ENCODE measurements at regions not wholly inside any gene's neighbourhood (a gene's known extent, or its start where the extent isn't known, plus 50 kb on each side); places are given as distances from the start of the nearest gene placed in this dataset.
A peak's percentile ranks its signal among the peaks of the same experiment; 100 is the strongest.

- TF ChIP-seq CTCF (IDR thresholded peaks at IDR 0.05) (no peak), ZFX (IDR thresholded peaks at IDR 0.05; ENCODE audit: borderline replicate concordance) (no peak)
Observed at GRCh38 chr1:190579552-190580193, 102.0 kb upstream of the BRINP3 start.

DNA sequence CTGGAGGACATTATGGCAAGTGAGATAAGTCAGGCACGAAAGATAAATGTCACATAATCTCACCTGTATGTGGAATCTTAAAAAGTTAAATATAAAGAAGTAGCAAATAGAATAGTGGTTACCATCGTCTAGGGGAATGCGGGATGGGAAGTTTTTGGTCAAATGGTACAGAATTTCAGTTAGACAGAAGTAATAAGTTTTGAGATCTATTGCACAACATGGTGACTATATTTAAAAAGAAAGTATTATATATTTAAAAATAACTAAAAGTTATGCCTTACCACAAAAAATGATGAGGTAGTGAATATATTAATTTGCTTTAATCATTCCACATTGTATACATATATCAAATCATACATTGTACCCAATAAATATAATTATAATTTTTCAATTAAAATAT is 106.2 kb upstream of the BRINP3 start:
- TF ChIP-seq ZFX (IDR thresholded peaks at IDR 0.05; ENCODE audit: borderline replicate concordance) (no peak), CTCF (IDR thresholded peaks at IDR 0.05) (no peak)
- no peak overlapping the region for H3K27ac ChIP-seq

More at GRCh38 chr1:190579552-190580193, 102.0 kb upstream of the BRINP3 start:
- no peak overlapping the region for H3K27ac ChIP-seq

- TF ChIP-seq CTCF (IDR thresholded peaks at IDR 0.05) = no peak
- peak overlapping the region; percentile 32 for H3K27ac ChIP-seq
Observed at GRCh38 chr1:190588424-190588823, 110.8 kb upstream of the BRINP3 start.

- TF ChIP-seq ZFX (IDR thresholded peaks at IDR 0.05; ENCODE audit: borderline replicate concordance) (no peak), CTCF (IDR thresholded peaks at IDR 0.05) (no peak)
- no peak overlapping the region for H3K27ac ChIP-seq
Observed at GRCh38 chr1:190595438-190595837, 117.8 kb upstream of the BRINP3 start.

DNA sequence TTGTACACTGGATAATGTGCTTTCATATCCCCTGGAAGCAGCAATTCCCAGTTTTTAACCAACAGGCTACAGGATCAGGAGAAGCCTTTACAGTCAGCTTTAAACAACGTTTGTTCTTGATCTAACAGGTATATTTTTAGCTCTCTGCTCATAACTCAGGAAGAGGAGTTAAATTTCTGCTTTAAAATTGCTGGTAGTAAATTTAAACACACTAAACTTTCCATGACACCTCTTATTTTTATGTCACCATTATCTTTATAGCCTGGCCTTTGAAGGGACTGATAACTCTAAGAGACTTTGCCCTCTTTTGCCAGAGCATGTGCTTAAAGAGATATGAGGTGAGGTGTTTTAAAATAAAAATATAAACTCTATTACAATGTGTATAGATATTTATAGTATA is 119.6 kb upstream of the BRINP3 start:
- TF ChIP-seq CTCF (IDR thresholded peaks at IDR 0.05) = no peak
- TF ChIP-seq ZFX (IDR thresholded peaks at IDR 0.05; ENCODE audit: borderline replicate concordance) = no peak
- H3K27ac ChIP-seq = no peak overlapping the region

- TF ChIP-seq CTCF (IDR thresholded peaks at IDR 0.05) (no peak), ZFX (IDR thresholded peaks at IDR 0.05; ENCODE audit: borderline replicate concordance) (no peak)
- no peak overlapping the region for H3K27ac ChIP-seq
Observed at GRCh38 chr1:190599670-190600069, 122.0 kb upstream of the BRINP3 start.

DNA sequence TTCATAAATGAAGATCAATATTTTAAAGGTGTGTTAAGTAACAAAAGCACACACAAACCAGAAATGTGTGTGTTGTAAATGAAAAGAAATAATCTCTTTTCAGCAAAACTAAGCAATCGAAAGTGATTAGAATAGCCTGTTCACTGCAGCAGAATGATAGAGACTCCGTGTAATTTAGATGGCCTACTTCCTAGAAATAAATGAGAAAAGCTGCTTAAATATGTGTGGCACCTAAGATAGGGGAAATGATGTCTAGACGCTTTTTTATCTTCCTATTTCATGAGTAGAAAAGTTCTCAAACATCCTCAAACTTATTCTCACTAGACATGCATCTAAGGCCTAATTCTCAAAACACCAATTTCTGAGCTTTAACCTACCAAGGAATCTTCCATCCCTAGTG is 124.7 kb upstream of the BRINP3 start:
- no peak overlapping the region for H3K27ac ChIP-seq
- no peak for TF ChIP-seq CTCF (IDR thresholded peaks at IDR 0.05)

All from 22Rv1 (cell line).